ENCODE measurements at regions not wholly inside any gene's neighbourhood (a gene's known extent, or its start where the extent isn't known, plus 50 kb on each side); places are given as distances from the start of the nearest gene placed in this dataset.

DNA sequence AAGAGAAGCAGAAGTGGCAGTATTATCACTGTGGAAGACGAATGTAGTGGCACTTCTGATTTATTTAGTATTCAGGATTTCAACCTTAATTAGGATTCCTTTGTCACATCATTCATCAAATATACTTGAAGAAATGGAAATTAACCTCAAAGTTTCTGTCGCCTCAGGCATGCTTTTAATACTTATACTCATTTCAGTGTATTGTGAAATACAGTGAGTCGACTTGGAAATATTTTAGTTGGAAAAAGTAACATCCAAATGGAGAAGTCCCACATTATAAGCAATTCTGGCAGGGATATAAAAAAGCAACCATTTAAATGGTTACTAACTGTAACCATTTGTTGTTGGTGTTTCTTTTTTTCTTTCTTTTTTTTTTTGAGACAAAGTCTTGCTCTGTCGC, 648.8 kb downstream of the ARL4A start:
- DNase-seq: no peak

GRCh38 chr7:13352677-13353076, 636.8 kb downstream of the ETV1 start:
- no peak for DNase-seq

- no peak for DNase-seq
Measured at GRCh38 chr7:13359656-13360055, 629.8 kb downstream of the ETV1 start.

- DNase-seq: no peak
Measured at GRCh38 chr7:13386741-13387140, 602.7 kb downstream of the ETV1 start.

- no peak for DNase-seq
Measured at GRCh38 chr7:13407911-13408310, 581.6 kb downstream of the ETV1 start.

DNA sequence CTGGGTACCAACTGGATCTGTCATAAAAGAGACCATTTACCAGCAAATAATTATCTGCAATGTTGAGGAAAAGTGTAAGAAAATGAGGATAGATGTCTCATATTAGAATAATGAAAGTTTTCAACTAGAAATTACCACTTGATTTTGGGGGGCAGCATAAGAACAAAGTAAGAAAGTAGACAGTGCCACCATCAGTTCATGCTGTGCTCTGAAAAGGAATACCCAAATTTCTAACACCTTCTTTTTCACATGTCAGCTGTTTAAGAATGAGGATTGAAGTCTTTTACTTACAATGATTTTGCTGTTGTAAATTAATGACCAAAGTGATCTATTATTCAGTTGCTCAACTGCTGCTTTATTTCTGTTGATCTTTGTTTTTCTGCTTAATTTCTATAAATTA, 578.3 kb downstream of the ETV1 start:
- no peak for DNase-seq

GRCh38 chr7:13411636-13412035, 577.8 kb downstream of the ETV1 start:
- no peak for DNase-seq

GRCh38 chr7:13414181-13414580, 575.3 kb downstream of the ETV1 start:
- DNase-seq: no peak

GRCh38 chr7:13414661-13415107, 574.8 kb downstream of the ETV1 start:
- no peak for DNase-seq

- no peak for DNase-seq
Measured at GRCh38 chr7:13416071-13416470, 573.4 kb downstream of the ETV1 start.

DNA sequence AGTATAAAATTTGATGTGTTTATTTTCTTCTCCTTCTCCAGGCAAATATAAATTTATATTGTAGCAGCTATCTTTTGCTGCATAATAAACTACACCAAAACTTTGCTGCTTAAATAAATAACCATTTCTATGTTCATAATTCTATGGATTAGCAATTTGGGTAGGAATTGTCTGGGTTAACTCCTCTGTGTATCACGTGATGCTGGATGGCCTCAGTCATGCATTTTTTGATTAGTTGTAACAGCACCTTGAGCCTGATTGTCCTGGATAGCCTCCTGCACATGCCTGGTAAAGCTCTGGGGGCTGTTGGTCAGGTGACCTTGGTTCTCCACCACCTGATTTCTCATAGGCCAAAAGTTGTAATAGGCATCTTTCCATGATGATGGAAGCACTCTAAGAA, 572.9 kb downstream of the ETV1 start:
- no peak for DNase-seq

DNA sequence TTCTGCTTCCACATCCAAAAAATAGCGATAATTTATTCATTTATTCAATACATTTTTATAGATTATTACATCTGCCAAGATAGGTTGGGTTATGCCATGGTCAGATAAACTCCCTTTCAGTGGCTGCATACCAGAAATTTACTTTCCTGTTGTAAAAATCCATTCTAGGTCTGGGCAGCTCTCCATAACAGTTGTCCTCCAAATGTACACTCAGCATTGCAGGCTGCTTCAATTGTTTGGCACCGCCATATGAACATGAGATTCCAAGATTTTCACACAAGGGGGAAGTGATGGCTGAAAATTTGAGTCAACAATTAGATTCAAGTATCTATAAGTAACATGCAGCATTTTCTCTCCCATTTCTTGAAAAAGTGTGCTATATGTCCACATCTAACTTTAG, 568.7 kb downstream of the ETV1 start:
- DNase-seq: no peak

- DNase-seq: no peak
Measured at GRCh38 chr7:13421776-13422175, 567.7 kb downstream of the ETV1 start.

- DNase-seq: no peak
Measured at GRCh38 chr7:13433946-13434345, 555.5 kb downstream of the ETV1 start.

- no peak for DNase-seq
Measured at GRCh38 chr7:13442226-13442625, 547.2 kb downstream of the ETV1 start.

DNA sequence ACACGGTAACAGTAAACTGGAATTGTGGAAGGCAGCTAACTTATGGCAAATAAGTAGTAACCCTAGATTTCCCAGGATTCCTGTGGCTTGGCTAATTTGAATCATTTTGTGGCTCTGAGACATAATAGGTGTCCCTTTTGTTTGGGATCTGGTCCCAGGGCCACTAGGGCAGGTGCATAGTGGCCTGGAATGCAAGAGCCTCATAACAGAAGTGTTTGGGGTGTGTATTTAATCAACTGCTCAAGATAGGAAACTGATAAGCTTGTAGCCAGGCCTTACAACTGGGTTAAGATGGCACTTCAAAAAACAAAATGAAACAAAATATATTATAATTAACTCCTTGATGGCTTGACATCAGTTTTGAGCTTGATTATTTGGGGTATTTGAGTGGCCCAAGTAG, 541.8 kb downstream of the ETV1 start:
- DNase-seq: no peak

GRCh38 chr7:13448243-13448642, 541.2 kb downstream of the ETV1 start:
- DNase-seq: no peak

- DNase-seq: no peak
Measured at GRCh38 chr7:13449460-13449859, 540.0 kb downstream of the ETV1 start.

DNA sequence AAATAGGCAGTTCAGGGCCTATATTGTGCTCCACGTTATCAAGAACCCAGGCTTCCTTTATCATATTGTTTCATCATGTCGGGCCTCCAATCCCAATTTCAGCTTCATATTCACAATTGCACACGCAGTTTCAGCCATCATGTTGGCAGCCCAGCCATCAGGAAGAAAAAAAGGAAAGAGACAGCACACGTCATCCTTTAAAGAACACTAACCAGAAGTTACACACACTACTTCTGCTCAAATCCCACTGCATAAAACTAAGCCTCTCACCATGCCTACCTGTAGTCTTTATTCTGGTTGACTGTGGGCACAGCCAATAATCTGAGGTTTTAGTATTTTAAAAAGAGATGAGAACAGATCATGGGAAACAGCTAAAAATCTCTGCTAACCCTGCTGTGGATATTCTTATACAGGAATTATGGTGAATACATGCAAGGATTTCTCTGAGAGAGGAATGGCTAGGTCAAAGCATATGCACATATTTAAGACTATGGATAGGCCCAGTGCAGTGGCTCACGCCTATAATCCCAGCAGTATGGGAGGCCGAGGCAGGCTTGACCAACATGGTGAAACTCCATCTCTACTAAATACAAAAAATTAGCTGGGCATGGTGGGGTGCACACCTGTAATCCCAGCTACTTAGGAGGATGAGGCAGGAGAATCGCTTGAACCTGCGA, 534.4 kb downstream of the ETV1 start:
- no peak for DNase-seq

DNA sequence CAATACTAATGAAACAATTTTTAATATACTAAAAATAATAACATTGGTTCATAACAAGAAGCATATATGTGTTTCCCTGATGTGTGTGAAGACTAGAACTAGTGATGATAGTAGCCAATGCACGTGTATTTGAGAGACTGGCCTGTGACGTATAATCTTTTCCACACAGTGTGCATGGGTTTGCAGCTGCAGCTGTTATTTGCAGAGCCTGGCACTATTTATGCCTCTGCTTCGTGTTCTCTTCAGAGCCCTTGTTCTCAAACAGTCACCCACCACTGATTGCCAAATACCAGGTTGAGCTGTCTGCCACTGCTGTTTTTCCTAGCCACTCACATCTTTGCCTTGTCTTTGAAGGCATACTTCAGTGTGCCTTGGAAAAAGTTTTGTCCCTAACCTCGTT, 531.7 kb downstream of the ETV1 start:
- DNase-seq: no peak

DNA sequence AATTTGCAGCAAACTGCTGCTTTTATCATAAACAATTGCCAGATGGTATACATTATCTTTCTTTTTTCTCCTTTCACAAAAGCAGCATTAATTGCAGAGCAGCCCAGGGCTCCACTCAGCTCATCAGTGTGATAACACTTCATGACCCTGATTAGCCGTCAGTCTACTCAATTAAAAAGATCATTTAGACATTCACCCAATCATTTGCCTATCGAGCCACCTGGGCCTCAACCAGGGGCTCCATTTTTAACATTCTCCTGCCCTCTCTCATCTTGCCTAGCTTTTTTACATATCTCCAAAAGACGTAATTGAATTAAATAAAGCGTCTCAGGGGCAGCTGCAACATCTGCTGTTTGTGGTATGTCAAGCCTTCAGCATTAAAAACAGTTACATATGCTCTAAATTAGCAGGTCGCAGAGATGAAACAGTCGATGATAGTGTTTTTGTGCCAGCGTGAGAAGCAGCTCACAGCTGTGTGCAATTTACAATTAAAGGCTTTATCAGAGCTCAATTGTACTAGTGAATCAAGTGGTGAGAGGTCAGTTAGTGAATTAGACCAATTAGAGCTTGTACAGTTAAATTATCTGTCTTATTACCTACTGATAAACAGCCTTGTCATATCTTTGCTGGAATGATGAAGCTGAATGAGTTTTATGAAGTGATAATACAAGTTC, 522.5 kb downstream of the ETV1 start:
- DNase-seq: no peak

- DNase-seq: no peak
Measured at GRCh38 chr7:13476881-13477444, 512.5 kb downstream of the ETV1 start.

- no peak for DNase-seq
Measured at GRCh38 chr7:13489386-13489785, 500.1 kb downstream of the ETV1 start.

- no peak for DNase-seq
Measured at GRCh38 chr7:13496976-13497375, 492.5 kb downstream of the ETV1 start.
